Neural progenitor cell (in vitro differentiated cells): ENCODE measurements at regions not wholly inside any gene's neighbourhood (a gene's known extent, or its start where the extent isn't known, plus 50 kb on each side); places are given as distances from the start of the nearest gene placed in this dataset.

Experiments
- DNase-seq: peaks from one replicate; pipeline ENCODE4 v3.0.0-alpha.2; 2016; ENCODE audit warnings: low spot score
- H2AFZ ChIP-seq: fragments of 200-600 bp; sonication (generic); replicated peaks from 2 replicates; pipeline ENCODE4 v1.6.1; 2016; ENCODE audit warnings: antibody characterized with exemption
- H3F3A ChIP-seq: fragments of 200-600 bp; sonication (generic); 2 replicates; pipeline ENCODE4 v1.6.1; 2016; ENCODE audit warnings: antibody characterized with exemption, low read depth
- H3K27ac ChIP-seq: fragments of 200-600 bp; sonication (generic); 2 replicates; pipeline ENCODE4 v1.5.1; 2016; ENCODE audit warnings: mild to moderate bottlenecking
- H3K27me3 ChIP-seq: fragments of 200-600 bp; sonication (generic); 2 replicates; pipeline ENCODE4 v1.6.1; 2016; ENCODE audit warnings: mild to moderate bottlenecking, moderate library complexity
- H3K36me3 ChIP-seq: fragments of 200-600 bp; sonication (generic); 2 replicates; pipeline ENCODE4 v1.5.1; 2016
- H3K4me1 ChIP-seq: fragments of 200-600 bp; sonication (generic); 2 replicates; pipeline ENCODE4 v1.6.1; 2016; ENCODE audit warnings: mixed run types
- H3K4me2 ChIP-seq: fragments of 200-600 bp; sonication (generic); 2 replicates; pipeline ENCODE4 v1.6.1; 2016
- H3K4me3 ChIP-seq: fragments of 200-600 bp; sonication (generic); 2 replicates; pipeline ENCODE4 v1.5.1; 2016
- H3K79me2 ChIP-seq: fragments of 200-600 bp; sonication (generic); 2 replicates; pipeline ENCODE4 v1.6.1; 2016; ENCODE audit warnings: low read depth
- H3K9ac ChIP-seq: fragments of 200-600 bp; sonication (generic); 2 replicates; pipeline ENCODE4 v1.6.1; 2016
- H3K9me3 ChIP-seq: fragments of 200-600 bp; sonication (generic); 2 replicates; pipeline ENCODE4 v1.5.1; 2016; ENCODE audit warnings: low read depth
- H4K20me1 ChIP-seq: fragments of 200-600 bp; sonication (generic); 2 replicates; pipeline ENCODE4 v1.6.1; 2016; ENCODE audit warnings: low read depth
- H3K27ac Mint-ChIP-seq: 3 replicates; pipeline ENCODE4 v1.8.0; 2021; ENCODE audit warnings: mixed read lengths
- H3K27me3 Mint-ChIP-seq: 2 replicates; pipeline ENCODE4 v1.8.0; 2022; ENCODE audit warnings: low read depth, mild to moderate bottlenecking, inconsistent platforms, moderate library complexity, mixed read lengths; ENCODE audit not compliant: insufficient read depth
- H3K36me3 Mint-ChIP-seq: 3 replicates; pipeline ENCODE4 v1.8.0; 2021; ENCODE audit warnings: mixed read lengths
- H3K4me1 Mint-ChIP-seq: 3 replicates; pipeline ENCODE4 v1.8.0; 2021; ENCODE audit warnings: mixed read lengths
- H3K4me3 Mint-ChIP-seq: 3 replicates; pipeline ENCODE4 v1.8.0; 2021; ENCODE audit warnings: mild to moderate bottlenecking, moderate library complexity, mixed read lengths
- H3K9me3 Mint-ChIP-seq: 3 replicates; pipeline ENCODE4 v1.8.0; 2020; ENCODE audit warnings: mixed read lengths
- CTCF ChIP-seq: fragments of 200-600 bp; sonication (generic); IDR thresholded peaks from 2 replicates; pipeline ENCODE4 v1.5.1; 2017; ENCODE audit warnings: antibody characterized with exemption, mild to moderate bottlenecking
- EZH2 ChIP-seq: fragments of 200-600 bp; sonication (generic); IDR thresholded peaks from 2 replicates; pipeline ENCODE4 v1.6.1; 2017; ENCODE audit warnings: antibody characterized with exemption, mild to moderate bottlenecking, moderate library complexity
- EZH2phosphoT487 ChIP-seq: fragments of 200-600 bp; sonication (generic); IDR thresholded peaks from 2 replicates; pipeline ENCODE4 v1.6.1; 2017; ENCODE audit warnings: antibody characterized with exemption

- no peak overlapping the region for H3K9ac ChIP-seq
- no peak for DNase-seq
- H3K4me3 ChIP-seq, result no peak overlapping the region
- H2AFZ ChIP-seq, result no peak overlapping the region
- Mint-ChIP-seq H3K4me1 (no peaks in the 10 kb centered on the region), H3K27ac (no peak overlapping the region), H3K27me3 (no peaks in the 10 kb centered on the region), H3K4me3 (no peak overlapping the region), H3K36me3 (no peaks in the 10 kb centered on the region), H3K9me3 (no peaks in the 10 kb centered on the region)
- H3K4me1 ChIP-seq, result no peaks in the 10 kb centered on the region
- H3F3A ChIP-seq, result no peaks in the 10 kb centered on the region
- H3K27me3 ChIP-seq, result no peaks in the 10 kb centered on the region
- no peak overlapping the region for H3K27ac ChIP-seq
- TF ChIP-seq EZH2phosphoT487, result no peak
- no peak for TF ChIP-seq CTCF
- no peak for TF ChIP-seq EZH2
- H4K20me1 ChIP-seq, result no peaks in the 10 kb centered on the region
- no peaks in the 10 kb centered on the region for H3K79me2 ChIP-seq
- no peaks in the 10 kb centered on the region for H3K9me3 ChIP-seq
- H3K4me2 ChIP-seq, result no peak overlapping the region
- H3K36me3 ChIP-seq, result no peaks in the 10 kb centered on the region
These were observed 425.9 kb downstream of the FSCB start for GRCh38 chr14:44081146-44081545.

- DNase-seq, result no peak
- H3K9ac ChIP-seq, result no peak overlapping the region
- H3K4me1 ChIP-seq, result peaks cover 9% of the 10 kb centered on the region
- H4K20me1 ChIP-seq, result no peaks in the 10 kb centered on the region
- TF ChIP-seq CTCF (no peak), EZH2phosphoT487 (no peak), EZH2 (no peak)
- Mint-ChIP-seq H3K27ac (no peak overlapping the region), H3K4me3 (no peak overlapping the region), H3K36me3 (no peaks in the 10 kb centered on the region), H3K27me3 (no peaks in the 10 kb centered on the region), H3K9me3 (no peaks in the 10 kb centered on the region), H3K4me1 (no peaks in the 10 kb centered on the region)
- H3K27ac ChIP-seq, result no peak overlapping the region
- H3F3A ChIP-seq, result no peaks in the 10 kb centered on the region
- no peak overlapping the region for H2AFZ ChIP-seq
- no peaks in the 10 kb centered on the region for H3K9me3 ChIP-seq
- H3K4me3 ChIP-seq, result no peak overlapping the region
- H3K27me3 ChIP-seq, result no peaks in the 10 kb centered on the region
- no peaks in the 10 kb centered on the region for H3K36me3 ChIP-seq
- H3K79me2 ChIP-seq, result no peaks in the 10 kb centered on the region
- H3K4me2 ChIP-seq, result no peak overlapping the region
These were observed 437.0 kb downstream of the FSCB start for GRCh38 chr14:44070046-44070445.

DNA sequence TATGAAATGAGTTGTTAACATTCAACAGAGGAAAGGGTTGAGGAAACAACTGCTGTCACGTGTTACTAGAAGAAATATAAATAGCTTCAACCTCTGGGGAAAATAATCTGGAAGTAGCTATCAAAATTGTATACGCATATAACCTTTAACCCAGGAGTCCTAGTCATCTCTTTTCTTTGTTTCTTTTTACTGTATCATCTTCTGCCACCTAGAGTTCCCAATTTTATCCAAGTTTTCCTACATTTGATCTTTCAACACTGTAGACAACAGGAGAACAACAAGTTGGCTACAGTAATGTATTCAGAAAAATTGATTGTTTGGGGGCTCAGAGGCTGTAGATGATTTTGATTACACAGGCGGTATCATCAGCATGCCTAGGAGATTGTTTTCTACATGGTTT lies 453.7 kb downstream of the FSCB start:
- Mint-ChIP-seq H3K4me1 (no peaks in the 10 kb centered on the region), H3K27me3 (no peaks in the 10 kb centered on the region), H3K36me3 (no peaks in the 10 kb centered on the region), H3K9me3 (no peaks in the 10 kb centered on the region), H3K4me3 (no peak overlapping the region), H3K27ac (no peak overlapping the region)
- H4K20me1 ChIP-seq, result no peaks in the 10 kb centered on the region
- H3K27me3 ChIP-seq, result no peaks in the 10 kb centered on the region
- TF ChIP-seq EZH2phosphoT487 (no peak), EZH2 (no peak), CTCF (no peak)
- H3K27ac ChIP-seq, result no peak overlapping the region
- no peak overlapping the region for H3K4me3 ChIP-seq
- H2AFZ ChIP-seq, result no peak overlapping the region
- no peak overlapping the region for H3K9ac ChIP-seq
- no peaks in the 10 kb centered on the region for H3K79me2 ChIP-seq
- no peak overlapping the region for H3K4me2 ChIP-seq
- H3F3A ChIP-seq, result no peaks in the 10 kb centered on the region
- no peaks in the 10 kb centered on the region for H3K9me3 ChIP-seq
- H3K36me3 ChIP-seq, result no peaks in the 10 kb centered on the region
- DNase-seq, result no peak
- no peaks in the 10 kb centered on the region for H3K4me1 ChIP-seq

DNA sequence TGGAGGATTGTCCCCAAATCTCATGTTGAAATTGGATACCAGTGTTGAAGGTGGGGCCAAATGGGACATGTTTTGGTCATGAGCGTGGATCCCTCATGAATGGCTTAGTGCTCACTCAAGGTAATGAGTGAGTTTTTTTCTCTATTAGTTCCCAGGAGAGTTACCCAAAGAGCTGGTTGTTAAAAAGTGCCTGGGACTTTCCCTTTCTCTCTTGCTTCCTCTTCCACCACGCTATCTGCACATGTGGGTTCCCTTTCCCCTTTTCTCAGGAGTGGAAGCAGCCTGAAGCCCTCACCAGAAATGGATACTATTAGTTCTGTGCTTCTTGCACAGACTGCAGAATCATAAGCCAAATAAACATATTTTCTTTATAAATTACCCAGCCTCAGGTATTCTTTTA lies 465.4 kb downstream of the FSCB start:
- Histone ChIP-seq H3K79me2 (no peaks in the 10 kb centered on the region), H3F3A (no peaks in the 10 kb centered on the region), H3K27me3 (no peaks in the 10 kb centered on the region), H3K4me2 (no peak overlapping the region), H3K27ac (no peak overlapping the region), H2AFZ (no peak overlapping the region), H3K4me3 (no peak overlapping the region), H3K9ac (no peak overlapping the region), H3K4me1 (no peaks in the 10 kb centered on the region), H4K20me1 (no peaks in the 10 kb centered on the region), H3K36me3 (no peaks in the 10 kb centered on the region), H3K9me3 (no peaks in the 10 kb centered on the region)
- H3K4me3 Mint-ChIP-seq, result no peak overlapping the region
- no peaks in the 10 kb centered on the region for H3K4me1 Mint-ChIP-seq
- H3K27ac Mint-ChIP-seq, result no peak overlapping the region
- DNase-seq, result no peak
- no peaks in the 10 kb centered on the region for H3K36me3 Mint-ChIP-seq
- TF ChIP-seq CTCF (no peak), EZH2phosphoT487 (no peak), EZH2 (no peak)
- no peaks in the 10 kb centered on the region for H3K27me3 Mint-ChIP-seq
- peaks cover 6% of the 10 kb centered on the region for H3K9me3 Mint-ChIP-seq
